IPS-NIHi7 (cell line): ENCODE measurements at regions not wholly inside any gene's neighbourhood (a gene's known extent, or its start where the extent isn't known, plus 50 kb on each side); places are given as distances from the start of the nearest gene placed in this dataset.

Experiments
- DNase-seq: peaks from one replicate; pipeline ENCODE4 v3.0.0; 2012; ENCODE audit warnings: mixed read lengths; ENCODE audit errors: extremely low spot score

DNA sequence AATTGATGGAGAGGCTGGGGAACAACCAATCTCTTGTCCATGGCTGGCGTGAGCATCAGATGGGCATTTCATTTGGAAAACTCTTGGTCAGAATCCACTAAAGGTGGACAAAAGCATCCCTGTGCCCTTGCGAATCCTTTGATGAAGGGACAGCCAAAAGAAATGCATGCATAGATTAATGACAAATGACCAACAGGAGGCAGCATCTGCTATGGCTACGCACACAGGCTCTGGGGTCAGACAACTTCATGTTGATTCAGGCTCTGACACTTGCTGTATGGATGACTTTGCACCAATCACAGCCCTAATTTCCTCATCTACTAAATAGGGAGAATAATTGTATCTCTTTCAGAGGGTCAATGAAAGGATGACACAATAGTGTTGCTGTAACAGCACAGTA lies 117.5 kb downstream of the ASCL4 start:
- DNase-seq, result peak; percentile 45

GRCh38 chr12:107894589-107894988 lies 120.1 kb downstream of the ASCL4 start:
- no peak for DNase-seq

DNA sequence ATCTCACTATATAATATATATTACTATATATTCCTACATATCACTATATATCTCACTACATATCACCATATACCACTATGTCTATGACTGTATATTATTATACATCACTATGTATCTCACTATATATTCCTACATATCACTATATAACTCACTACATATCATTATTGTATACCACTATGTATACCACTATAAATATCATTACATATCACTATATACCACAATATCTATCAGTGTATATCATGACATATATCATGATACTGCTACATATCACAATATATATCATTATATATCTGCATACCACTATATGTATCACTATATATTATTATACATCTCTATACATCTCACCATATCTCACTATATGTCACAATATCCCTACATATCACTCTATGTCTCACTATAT lies 121.5 kb downstream of the ASCL4 start:
- DNase-seq, result no peak

- no peak for DNase-seq
Observed at GRCh38 chr12:107900588-107900987, 126.1 kb downstream of the ASCL4 start.

DNA sequence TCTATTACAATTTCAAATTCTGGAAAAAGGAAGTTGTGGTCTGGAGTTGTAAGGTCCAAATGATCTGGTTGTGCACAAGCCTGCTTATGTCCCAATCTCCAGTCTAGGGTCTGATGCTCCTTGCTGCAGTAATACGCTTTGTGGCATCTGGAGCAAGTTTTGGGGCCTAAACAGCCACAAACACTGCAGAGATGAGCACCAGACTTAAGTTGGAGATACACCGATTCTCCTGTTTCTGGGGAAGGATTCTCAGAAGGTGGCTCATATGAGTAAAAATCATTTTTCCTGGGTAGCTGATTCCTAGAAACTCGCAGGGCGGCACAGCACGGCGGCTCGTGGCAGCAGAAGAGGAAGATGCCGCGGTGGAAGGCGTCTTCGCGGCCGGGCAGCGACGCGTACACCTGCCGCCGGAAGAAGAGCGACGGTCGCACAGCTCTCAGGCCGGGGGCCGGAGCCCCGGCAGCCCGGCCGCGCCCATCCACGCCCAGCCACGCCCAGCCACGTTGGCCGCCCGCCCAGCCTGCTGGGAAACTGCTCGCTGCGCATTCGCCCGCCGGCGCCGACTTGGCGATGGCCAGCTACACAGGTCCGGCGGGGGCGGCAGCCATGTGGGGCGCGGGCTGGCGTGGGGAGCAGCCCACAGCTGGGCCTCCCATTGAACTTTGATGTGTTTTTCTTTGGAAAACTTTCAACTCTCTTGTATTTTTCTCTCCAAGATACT lies 129.0 kb downstream of the ASCL4 start:
- DNase-seq, result peak; percentile 95

DNA sequence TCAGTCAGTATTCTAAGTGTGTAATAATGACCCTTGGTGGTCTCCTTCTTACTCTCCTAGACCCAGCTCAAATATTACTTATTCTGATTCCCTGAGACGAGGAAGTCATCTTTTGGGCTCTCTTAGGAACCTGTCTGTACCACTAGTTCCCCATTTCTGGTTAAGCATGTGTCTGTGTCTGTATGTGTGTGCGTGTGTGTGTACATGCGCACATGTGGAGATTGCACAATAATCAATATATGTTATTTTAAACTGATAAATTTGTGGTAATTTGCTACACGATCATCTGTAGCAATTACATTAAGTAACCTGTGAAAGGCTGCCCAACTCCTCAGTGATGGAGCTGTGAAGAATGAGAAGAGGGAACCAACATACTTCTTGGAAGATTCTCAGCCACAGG lies 132.2 kb downstream of the ASCL4 start:
- no peak for DNase-seq

- DNase-seq, result peak; percentile 89
Observed at GRCh38 chr12:107912421-107913004, 138.0 kb downstream of the ASCL4 start.

DNA sequence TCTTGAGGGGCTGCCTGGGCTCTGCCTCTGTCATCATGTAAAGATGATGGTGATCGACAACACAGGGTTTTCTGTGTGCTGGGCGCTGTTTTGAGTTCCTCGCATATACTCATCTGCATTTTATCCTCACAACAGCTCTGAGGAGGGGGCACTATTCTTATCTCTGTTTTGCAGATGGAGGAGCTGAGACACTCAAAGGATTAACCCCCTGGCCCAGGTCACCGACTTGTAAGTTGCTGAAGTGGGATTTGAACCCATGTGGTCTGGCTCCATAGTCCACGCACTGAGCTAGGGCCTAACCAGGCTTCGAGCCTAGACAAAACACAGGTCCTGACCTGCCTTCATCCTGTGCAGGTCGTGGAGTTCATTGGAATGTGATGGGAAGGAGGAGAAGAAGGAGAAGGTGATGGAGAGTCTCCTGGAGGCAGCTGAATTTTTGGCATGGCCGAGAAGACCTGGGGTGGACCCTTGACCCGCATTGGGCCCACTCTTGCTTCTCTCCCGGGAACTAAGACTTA lies 140.0 kb downstream of the ASCL4 start:
- DNase-seq, result no peak

DNA sequence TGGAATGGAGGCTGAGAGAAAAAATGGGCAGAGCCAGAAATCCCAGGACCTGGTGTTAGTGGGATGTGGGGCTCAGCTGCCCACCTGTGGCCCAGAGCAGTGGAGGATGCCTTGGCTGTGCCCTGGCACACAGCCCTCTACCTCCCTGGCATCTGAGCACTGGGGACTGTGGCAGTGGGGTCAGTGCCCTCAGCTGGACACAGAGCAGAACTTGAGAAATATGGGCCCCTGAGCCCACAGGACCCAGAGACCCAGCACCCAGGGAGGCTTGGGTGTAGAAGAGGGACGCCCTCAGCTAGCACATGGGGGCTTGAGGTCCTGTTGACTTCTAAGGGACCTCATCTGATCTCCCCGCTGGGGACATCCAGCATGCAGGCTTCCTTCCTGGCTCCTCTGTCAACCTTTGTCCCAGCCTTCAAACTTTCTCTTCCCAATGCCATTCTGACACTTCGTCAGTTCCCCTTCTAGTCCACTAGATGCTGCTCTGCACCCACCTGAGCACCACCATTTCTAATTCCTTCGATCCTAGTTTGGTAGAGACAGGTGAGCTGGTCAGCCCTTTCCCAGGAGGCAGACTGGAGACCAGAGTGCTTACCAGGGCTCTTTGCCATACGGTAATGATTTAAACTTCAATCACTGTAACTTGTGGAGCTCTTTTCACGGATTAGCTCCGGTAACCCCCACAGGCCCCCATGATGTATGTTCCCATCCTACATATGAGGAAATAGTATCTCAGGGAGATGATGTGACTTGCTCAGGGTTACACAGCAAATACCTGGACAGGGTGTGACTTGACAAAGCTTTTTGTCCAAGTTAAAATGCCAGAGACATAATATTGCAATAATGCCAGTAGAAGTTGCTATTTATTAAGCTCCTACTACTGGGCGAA lies 143.7 kb downstream of the ASCL4 start:
- peak; percentile 77 for DNase-seq

DNA sequence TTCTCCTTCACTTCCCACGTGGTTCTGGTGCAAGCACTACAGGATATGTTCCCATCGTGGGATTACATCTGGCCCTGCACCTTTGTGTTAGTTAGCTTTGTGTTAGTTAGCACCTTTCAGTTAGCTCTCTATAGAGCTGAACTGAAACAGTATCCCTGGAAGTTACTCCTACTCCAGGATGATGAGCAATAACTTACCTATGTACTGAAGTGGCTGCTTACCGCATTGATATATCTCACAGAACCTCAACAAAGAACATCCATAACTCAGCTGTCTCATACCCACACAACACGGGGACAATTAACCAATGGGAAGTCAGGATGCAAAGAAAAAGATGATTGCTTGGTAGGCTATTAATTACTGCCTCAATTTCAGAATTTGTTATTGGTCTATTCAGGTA lies 146.6 kb downstream of the ASCL4 start:
- no peak for DNase-seq

- DNase-seq, result no peak
Observed at GRCh38 chr12:107925125-107925524, 150.6 kb downstream of the ASCL4 start.

GRCh38 chr12:107929436-107929835 lies 154.9 kb downstream of the ASCL4 start:
- peak; percentile 56 for DNase-seq

DNA sequence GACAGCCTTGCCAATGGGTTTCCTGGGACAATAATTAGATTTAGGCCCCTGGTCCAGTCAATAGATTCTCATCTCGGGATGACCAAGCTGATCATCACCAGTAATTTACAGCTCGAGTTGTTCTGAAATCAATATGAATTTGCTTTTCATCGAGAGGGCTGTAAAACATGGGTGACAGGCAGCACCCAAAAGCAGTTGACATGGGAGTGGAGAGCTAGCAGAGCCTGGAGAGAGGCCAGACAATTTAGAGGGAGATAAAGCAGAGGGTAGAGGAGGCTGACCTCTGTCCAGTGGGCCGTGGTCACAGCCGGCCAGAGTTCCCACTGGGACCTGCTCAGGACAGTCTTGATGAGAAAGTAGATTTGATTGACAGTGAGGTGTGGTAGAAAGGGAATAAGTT lies 157.3 kb downstream of the ASCL4 start:
- DNase-seq, result no peak

- no peak for DNase-seq
Observed at GRCh38 chr12:107938446-107938845, 163.9 kb downstream of the ASCL4 start.

- DNase-seq, result no peak
Observed at GRCh38 chr12:107948391-107948945, 174.0 kb downstream of the ASCL4 start.

DNA sequence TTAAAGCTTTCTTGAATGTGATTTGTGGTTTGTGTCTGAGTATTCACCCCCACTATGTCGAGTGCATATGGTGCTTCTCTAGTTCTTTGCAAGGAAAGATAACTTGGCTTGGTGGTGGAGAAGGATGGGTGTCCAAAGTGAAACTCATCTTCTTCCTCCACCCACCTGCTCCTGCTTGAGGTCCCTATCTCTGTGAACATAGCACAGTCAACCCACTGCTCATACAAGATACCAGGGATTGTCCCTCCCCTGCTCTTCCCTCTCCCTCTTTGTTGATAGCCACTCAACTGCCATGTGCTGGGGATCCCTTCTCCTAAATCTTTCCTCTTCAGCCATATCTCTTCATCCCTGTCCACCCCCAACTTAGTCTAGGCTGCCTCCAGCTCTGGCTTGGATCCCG lies 176.5 kb downstream of the ASCL4 start:
- DNase-seq, result no peak

DNA sequence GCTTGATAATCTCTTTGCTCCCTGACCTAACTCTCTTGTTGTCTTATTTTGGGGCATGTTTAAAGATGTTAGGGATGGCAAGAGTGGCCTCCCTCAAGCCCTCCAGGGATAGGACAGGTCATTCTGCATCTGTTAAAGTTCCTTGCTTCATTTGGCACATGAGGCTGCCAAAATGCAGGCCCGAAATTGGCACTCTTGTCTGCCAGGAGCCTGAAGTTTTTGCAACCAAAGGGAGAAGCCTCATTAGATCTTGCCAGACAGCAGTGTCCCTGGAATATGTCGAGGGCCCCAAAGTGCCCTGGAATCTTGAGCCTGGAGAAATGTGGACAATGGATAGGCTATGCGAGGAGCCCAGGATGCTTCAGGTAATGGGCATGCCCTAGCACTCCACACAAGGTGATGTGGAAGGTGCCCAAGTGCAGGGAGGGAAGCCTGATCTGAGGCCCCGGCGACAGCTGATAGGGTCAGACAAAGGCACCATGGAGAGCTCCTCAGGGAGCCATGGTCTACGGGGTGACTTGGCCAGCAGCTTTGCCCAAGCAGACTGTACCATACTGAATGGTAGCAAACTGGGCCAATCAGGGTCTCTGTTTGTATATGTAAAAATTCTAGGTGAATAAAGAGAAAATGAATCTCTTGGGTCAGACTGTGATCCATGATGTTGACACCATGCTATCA lies 173.0 kb upstream of the WSCD2 start:
- peak; percentile 29 for DNase-seq

DNA sequence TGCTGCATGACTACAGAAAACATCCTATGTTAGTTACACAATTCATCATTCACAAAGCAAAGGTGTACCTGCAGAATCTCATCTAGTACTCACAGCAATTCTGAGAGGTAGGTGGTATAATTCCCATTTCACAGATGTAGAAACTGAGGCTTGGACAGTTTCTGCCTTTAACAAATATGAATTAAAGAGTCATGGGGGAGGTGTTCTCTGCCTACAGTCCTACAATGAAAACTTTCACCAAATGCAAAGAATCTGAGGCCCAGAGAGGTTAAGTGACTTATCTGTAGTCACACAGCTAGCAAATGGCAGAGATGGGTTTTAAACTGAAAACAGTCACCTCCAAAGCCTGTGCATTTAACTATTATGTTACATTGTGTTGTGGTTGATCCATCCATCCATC lies 171.6 kb upstream of the WSCD2 start:
- DNase-seq, result no peak

DNA sequence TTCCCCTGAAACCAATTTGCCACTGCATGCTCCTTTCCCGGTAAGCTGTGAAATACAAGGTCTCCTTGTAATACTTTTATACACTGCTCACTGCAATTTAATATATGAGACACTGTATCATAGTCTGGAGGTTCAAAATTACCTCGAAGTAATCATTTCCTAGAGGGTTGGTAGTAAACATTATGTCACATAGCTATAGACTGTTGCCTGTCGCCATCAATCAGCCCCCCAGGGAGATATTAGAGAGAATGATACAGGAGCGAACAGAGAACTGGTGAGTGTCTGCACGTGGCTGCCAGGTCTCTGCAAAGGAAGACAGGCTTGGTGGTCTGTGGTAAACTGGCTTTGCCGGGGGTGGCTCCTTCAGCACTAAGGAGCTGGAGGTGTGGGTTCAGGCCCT lies 165.5 kb upstream of the WSCD2 start:
- DNase-seq, result no peak

DNA sequence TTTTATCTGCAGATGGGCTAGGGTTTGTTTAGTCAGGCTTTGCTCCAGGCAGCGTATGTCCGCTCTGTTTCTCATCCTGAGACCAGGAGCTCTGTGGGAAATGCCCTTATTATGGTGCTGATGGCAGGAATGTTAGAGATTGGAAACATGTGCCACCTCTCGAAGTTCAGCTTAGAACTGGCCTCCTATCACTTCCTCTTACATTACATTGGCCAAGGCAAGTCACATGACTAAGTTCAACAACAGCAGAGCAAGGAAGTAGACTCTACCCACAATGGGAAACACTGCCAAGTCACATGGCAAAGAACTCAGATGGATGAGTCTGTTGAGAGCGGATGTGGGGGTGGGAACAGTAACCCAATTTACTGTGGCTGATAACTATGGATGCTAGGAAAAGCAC lies 161.9 kb upstream of the WSCD2 start:
- DNase-seq, result no peak

DNA sequence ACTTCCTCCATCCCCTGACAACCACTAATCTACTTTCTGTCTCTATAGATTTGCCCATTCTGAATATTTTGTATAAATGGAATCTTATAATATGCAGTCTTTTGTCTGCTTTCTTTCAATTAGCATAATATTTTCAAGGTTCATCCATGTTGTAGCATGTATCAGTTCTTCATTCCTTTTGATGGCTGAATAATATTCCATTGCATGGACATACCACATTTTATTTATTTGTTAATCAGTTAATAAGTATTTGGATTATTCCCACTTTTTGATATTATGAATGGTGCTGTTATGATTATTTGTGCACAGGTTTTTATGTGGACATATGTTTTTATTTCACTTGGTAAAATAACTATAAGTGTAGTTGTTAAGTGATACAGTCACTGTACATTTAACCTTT lies 155.1 kb upstream of the WSCD2 start:
- no peak for DNase-seq

DNA sequence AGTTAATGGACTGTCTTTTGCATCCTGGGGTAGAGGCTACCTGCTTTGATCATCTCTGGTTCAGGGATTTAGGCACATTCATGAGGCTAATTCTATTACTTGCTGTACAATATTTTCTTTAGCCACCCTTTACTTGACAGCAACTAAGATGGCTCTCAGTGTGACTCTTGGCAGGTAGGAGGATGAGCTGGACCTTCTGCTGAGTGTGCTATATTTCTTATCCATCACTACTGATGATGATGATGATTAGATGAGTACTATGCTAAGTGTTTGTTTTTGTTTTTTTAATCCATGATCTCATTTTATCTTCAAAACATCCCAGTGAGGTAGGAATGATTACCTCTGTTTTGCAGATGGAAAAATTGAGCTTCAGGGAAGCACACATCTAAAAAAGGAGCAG lies 152.8 kb upstream of the WSCD2 start:
- DNase-seq, result no peak
